GM19467 (cell line): ENCODE measurements at regions not wholly inside any gene's neighbourhood (a gene's known extent, or its start where the extent isn't known, plus 50 kb on each side); places are given as distances from the start of the nearest gene placed in this dataset.

Source experiments
- ATAC-seq: cut with Tn5 transposase; IDR thresholded peaks from one replicate; pipeline ENCODE4 v1.9.1; 2021; ENCODE audit warnings: mild to moderate bottlenecking, moderate library complexity; ENCODE audit not compliant: unreplicated experiment

GRCh38 chr2:120439637-120440384 is 93.9 kb downstream of the INHBB start:
- no peak for ATAC-seq

GRCh38 chr2:120440521-120441350 is 94.8 kb downstream of the INHBB start:
- no peak for ATAC-seq

- ATAC-seq: no peak
These were observed 95.4 kb downstream of the INHBB start for GRCh38 chr2:120441351-120441700.

GRCh38 chr2:120441744-120442471 is 96.0 kb downstream of the INHBB start:
- ATAC-seq: no peak

GRCh38 chr2:120442541-120442922 is 96.6 kb downstream of the INHBB start:
- ATAC-seq: no peak

- no peak for ATAC-seq
These were observed 97.1 kb downstream of the INHBB start for GRCh38 chr2:120442923-120443571.

- ATAC-seq: no peak
These were observed 98.0 kb downstream of the INHBB start for GRCh38 chr2:120443946-120444345.

GRCh38 chr2:120444691-120445240 is 98.8 kb downstream of the INHBB start:
- no peak for ATAC-seq

GRCh38 chr2:120445449-120446143 is 99.7 kb downstream of the INHBB start:
- no peak for ATAC-seq

- ATAC-seq: no peak
These were observed 100.5 kb downstream of the INHBB start for GRCh38 chr2:120446236-120447126.

GRCh38 chr2:120447127-120447785 is 101.3 kb downstream of the INHBB start:
- no peak for ATAC-seq

- ATAC-seq: no peak
These were observed 102.5 kb downstream of the INHBB start for GRCh38 chr2:120448436-120448835.

- ATAC-seq: no peak
These were observed 103.2 kb downstream of the INHBB start for GRCh38 chr2:120448961-120449810.

- ATAC-seq: no peak
These were observed 104.4 kb downstream of the INHBB start for GRCh38 chr2:120450196-120450820.

GRCh38 chr2:120451334-120451733 is 105.4 kb downstream of the INHBB start:
- ATAC-seq: no peak

- ATAC-seq: no peak
These were observed 106.2 kb downstream of the INHBB start for GRCh38 chr2:120452131-120452530.

GRCh38 chr2:120452945-120453634 is 107.2 kb downstream of the INHBB start:
- ATAC-seq: no peak
